ENCODE measurements at regions not wholly inside any gene's neighbourhood (a gene's known extent, or its start where the extent isn't known, plus 50 kb on each side); places are given as distances from the start of the nearest gene placed in this dataset.
"Not testable (repeated sequence)": the region's sequence is repeated elsewhere in the genome, so short reads cannot be mapped to it uniquely, and the experiment has no call there.

DNA sequence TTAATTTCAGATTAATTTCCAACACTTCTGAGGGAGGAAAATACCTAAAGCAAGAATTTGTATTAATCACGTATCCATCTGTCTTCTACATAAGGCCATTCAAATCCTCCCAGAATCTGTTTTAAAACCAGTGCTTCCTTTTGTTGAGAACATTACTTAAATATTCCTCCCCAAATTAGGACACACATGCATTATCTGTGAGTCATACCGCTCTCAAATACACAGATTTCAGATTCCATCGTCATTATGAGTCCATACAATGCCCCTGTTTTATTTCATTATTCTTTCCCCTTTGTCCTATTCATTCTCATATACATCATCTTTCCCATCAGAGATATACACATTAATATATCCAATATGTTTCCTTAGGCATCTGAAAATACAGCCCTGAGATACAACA, 57.3 kb upstream of the PRSS12 start:
- DNase-seq: peak; percentile 15
- peak overlapping the region; percentile 73 to 75; a peak in 3 of 4 replicates for H3K27ac ChIP-seq (ENCODE audit: low read depth in 2 of 2, low read length in 1 of 2)
- H4K20me1 ChIP-seq (ENCODE audit: insufficient read depth): no peaks in the 10 kb centered on the region
- peak overlapping the region; percentile 22; the same call in 1 of the 2 replicates for H3K9ac ChIP-seq
- no peaks in the 10 kb centered on the region for H3K79me2 ChIP-seq (ENCODE audit: insufficient read depth)
- H3F3A ChIP-seq (replicated peaks; ENCODE audit: insufficient read depth): peaks cover 8% of the 10 kb centered on the region
- POLR2A ChIA-PET: no interaction called here
- 5% methylated on average over 3 of the region's 3 CpGs for WGBS (ENCODE audit: low lambda C conversion rate)
- no peaks in the 10 kb centered on the region for H3K36me3 ChIP-seq (replicated peaks in 1 of 2; ENCODE audit: control insufficient read depth in 1 of 2, insufficient read depth in 2 of 2, low read length in 1 of 2)
- TF ChIP-seq, protein P1, sequence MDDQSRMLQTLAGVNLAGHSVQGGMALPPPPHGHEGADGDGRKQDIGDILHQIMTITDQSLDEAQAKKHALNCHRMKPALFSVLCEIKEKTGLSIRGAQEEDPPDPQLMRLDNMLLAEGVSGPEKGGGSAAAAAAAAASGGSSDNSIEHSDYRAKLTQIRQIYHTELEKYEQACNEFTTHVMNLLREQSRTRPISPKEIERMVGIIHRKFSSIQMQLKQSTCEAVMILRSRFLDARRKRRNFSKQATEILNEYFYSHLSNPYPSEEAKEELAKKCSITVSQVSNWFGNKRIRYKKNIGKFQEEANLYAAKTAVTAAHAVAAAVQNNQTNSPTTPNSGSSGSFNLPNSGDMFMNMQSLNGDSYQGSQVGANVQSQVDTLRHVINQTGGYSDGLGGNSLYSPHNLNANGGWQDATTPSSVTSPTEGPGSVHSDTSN (IDR thresholded peaks at IDR 0.05): peak; percentile 57
- TF ChIP-seq USF1 (IDR thresholded peaks at IDR 0.05; ENCODE audit: borderline replicate concordance, low read depth) (no peak), SIN3A (IDR thresholded peaks at IDR 0.05; ENCODE audit: borderline replicate concordance, low read depth, low read length) (no peak), FOXM1 (IDR thresholded peaks at IDR 0.05; ENCODE audit: low read depth) (no peak), TEAD4 (IDR thresholded peaks at IDR 0.05; ENCODE audit: borderline replicate concordance, insufficient read depth) (0 out of 2 replicates have a peak, but pooled peaks have one; percentile 38), JUND (IDR thresholded peaks at IDR 0.05) (peak; percentile 70), TCF12 (IDR thresholded peaks at IDR 0.05) (peak; percentile 88), FOSL2 (IDR thresholded peaks at IDR 0.05; ENCODE audit: borderline replicate concordance, low read depth) (peak; percentile 77; the same call in 1 of the 2 replicates), CTCF (IDR thresholded peaks at IDR 0.05) (no peak), EP300 (IDR thresholded peaks at IDR 0.05; ENCODE audit: borderline replicate concordance in 1 of 2, low read depth in 1 of 2, low read length in 1 of 2) (peak in 1 of 2 experiments; percentile 62; a peak in 1 of 4 replicates), RXRA (IDR thresholded peaks at IDR 0.05; ENCODE audit: borderline replicate concordance, low read depth) (no peak)
- TF ChIP-seq, protein P2, sequence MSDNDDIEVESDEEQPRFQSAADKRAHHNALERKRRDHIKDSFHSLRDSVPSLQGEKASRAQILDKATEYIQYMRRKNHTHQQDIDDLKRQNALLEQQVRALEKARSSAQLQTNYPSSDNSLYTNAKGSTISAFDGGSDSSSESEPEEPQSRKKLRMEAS (IDR thresholded peaks at IDR 0.05; ENCODE audit: low read depth): no peak
- peak overlapping the region; percentile 33; the same call in 1 of the 2 replicates for H2AFZ ChIP-seq (ENCODE audit: low read depth)
- H3K4me1 ChIP-seq (ENCODE audit: control insufficient read depth in 1 of 2, insufficient read depth in 2 of 2, low read depth in 1 of 2, low read length in 1 of 2): peaks cover 3 to 4% of the 10 kb centered on the region in 2 experiments; a peak in 1 of 4 replicates
- peak overlapping the region; percentile 45 for H3K4me2 ChIP-seq
- H3K4me3 ChIP-seq (ENCODE audit: low read depth in 2 of 2, low read length in 1 of 2): no peak overlapping the region
- CTCF ChIA-PET: interaction anchor here (1.1 to 1.7 kb wide), 2 partner anchors 14 to 57 kb away, joined by 4 to 5 read pairs; partner anchors contain the start of gene PRSS12
- H3K9me2 ChIP-seq: no peaks in the 10 kb centered on the region
- H3K9me3 ChIP-seq: no peaks in the 10 kb centered on the region
- H3K27me3 ChIP-seq (ENCODE audit: insufficient read depth): no peaks in the 10 kb centered on the region

DNA sequence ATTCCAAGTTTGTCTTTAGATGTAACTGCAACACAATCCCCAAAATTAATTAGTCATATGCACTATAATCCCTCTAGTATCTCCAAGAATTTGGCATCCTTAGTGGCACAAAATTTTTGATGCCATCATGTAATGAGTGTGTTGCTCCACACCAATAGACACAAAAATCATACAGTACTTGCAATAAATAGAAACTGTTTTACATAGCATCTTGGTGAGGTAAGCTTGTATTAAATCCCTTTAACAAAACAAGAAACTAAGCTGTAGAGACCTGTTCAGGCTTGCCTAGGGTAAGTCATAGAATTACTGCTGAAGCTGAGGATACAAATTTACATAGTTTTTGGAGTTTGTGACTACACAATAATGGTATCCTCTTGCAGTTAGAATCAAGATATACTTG, 64.5 kb upstream of the PRSS12 start:
- TF ChIP-seq FOSL2 (IDR thresholded peaks at IDR 0.05; ENCODE audit: borderline replicate concordance, low read depth) (peak; percentile 25; the same call in 1 of the 2 replicates), SMC3 (IDR thresholded peaks at IDR 0.05; ENCODE audit: low read depth, low read length) (no peak), JUND (IDR thresholded peaks at IDR 0.05) (peak; percentile 31; the same call in 1 of the 2 replicates)
- no peaks in the 10 kb centered on the region for H3F3A ChIP-seq (replicated peaks; ENCODE audit: insufficient read depth)
- no peak overlapping the region for H3K9ac ChIP-seq
- peak overlapping the region; percentile 28 to 60; a peak in 2 of 4 replicates for H3K27ac ChIP-seq (ENCODE audit: low read depth in 2 of 2, low read length in 1 of 2)
- H3K27me3 ChIP-seq (ENCODE audit: insufficient read depth): no peaks in the 10 kb centered on the region
- CTCF ChIA-PET: no interaction called here
- H4K20me1 ChIP-seq (ENCODE audit: insufficient read depth): no peaks in the 10 kb centered on the region
- H3K36me3 ChIP-seq (replicated peaks in 1 of 2; ENCODE audit: control insufficient read depth in 1 of 2, insufficient read depth in 2 of 2, low read length in 1 of 2): no peaks in the 10 kb centered on the region
- H3K4me2 ChIP-seq: no peak overlapping the region
- POLR2A ChIA-PET: no interaction called here
- H3K9me3 ChIP-seq: no peaks in the 10 kb centered on the region
- H3K79me2 ChIP-seq (ENCODE audit: insufficient read depth): no peaks in the 10 kb centered on the region
- H3K4me3 ChIP-seq (ENCODE audit: low read depth in 2 of 2, low read length in 1 of 2): no peak overlapping the region
- H2AFZ ChIP-seq (ENCODE audit: low read depth): 0 out of 2 replicates have a peak overlapping the region, but pooled peaks have one; percentile 0
- no peaks in the 10 kb centered on the region for H3K9me2 ChIP-seq
- peaks cover 0 to 11% of the 10 kb centered on the region in 2 experiments; a peak in 1 of 4 replicates for H3K4me1 ChIP-seq (ENCODE audit: control insufficient read depth in 1 of 2, insufficient read depth in 2 of 2, low read depth in 1 of 2, low read length in 1 of 2)
- DNase-seq: no peak

- CTCF ChIA-PET; H3K9me2 ChIP-seq; H3K27me3 ChIP-seq (ENCODE audit: insufficient read depth); H3K79me2 ChIP-seq (ENCODE audit: insufficient read depth); H4K20me1 ChIP-seq (ENCODE audit: insufficient read depth); H3K36me3 ChIP-seq (replicated peaks in 1 of 2; ENCODE audit: control insufficient read depth in 1 of 2, insufficient read depth in 2 of 2, low read length in 1 of 2); POLR2A ChIA-PET; H3F3A ChIP-seq (replicated peaks; ENCODE audit: insufficient read depth); DNase-seq; H3K9ac ChIP-seq; H3K4me2 ChIP-seq; H3K4me3 ChIP-seq (ENCODE audit: low read depth in 2 of 2, low read length in 1 of 2); H3K9me3 ChIP-seq; H2AFZ ChIP-seq (ENCODE audit: low read depth): not testable (repeated sequence)
- Histone ChIP-seq H3K4me1 (ENCODE audit: control insufficient read depth in 1 of 2, insufficient read depth in 2 of 2, low read depth in 1 of 2, low read length in 1 of 2) (peaks cover 0 to 11% of the 10 kb centered on the region in 2 experiments; a peak in 1 of 4 replicates), H3K27ac (ENCODE audit: low read depth in 2 of 2, low read length in 1 of 2) (peak overlapping the region; percentile 28 to 60; a peak in 2 of 4 replicates)
- 97% methylated on average over 5 of the region's 5 CpGs for whole genome bisulfite sequencing (ENCODE audit: low lambda C conversion rate)
These were observed 65.0 kb upstream of the PRSS12 start for GRCh38 chr4:118417800-118418199.

DNA sequence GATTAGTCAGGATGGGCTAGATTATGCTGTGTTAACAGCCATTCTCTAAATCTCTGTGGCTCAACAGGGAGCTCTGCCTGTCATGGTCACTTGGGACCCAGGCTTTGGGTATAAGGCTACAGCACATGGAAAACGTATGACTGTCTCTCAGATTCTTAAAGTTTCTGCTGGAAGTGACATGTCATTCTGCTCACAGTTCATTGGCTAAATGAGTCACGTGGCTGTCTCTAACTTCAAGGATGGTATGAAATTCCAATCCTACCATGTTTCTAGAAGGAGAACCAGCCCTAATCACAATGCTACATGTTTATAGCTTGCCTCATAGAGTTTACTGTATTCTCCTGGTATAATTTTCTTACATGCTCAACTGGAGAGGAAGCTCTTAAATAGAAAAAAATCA, 65.6 kb upstream of the PRSS12 start:
- DNase-seq; H3K4me2 ChIP-seq; H3K9me2 ChIP-seq; H3K27ac ChIP-seq (ENCODE audit: low read depth in 2 of 2, low read length in 1 of 2); H3K9ac ChIP-seq; H3K9me3 ChIP-seq; CTCF ChIA-PET; H4K20me1 ChIP-seq (ENCODE audit: insufficient read depth); H3K4me3 ChIP-seq (ENCODE audit: low read depth in 2 of 2, low read length in 1 of 2); H3K79me2 ChIP-seq (ENCODE audit: insufficient read depth); H3F3A ChIP-seq (replicated peaks; ENCODE audit: insufficient read depth); H2AFZ ChIP-seq (ENCODE audit: low read depth); H3K36me3 ChIP-seq (replicated peaks in 1 of 2; ENCODE audit: control insufficient read depth in 1 of 2, insufficient read depth in 2 of 2, low read length in 1 of 2); POLR2A ChIA-PET; H3K27me3 ChIP-seq (ENCODE audit: insufficient read depth): not testable (repeated sequence)
- WGBS (ENCODE audit: low lambda C conversion rate): 79% methylated on average over 2 of the region's 2 CpGs
- peaks cover 0 to 11% of the 10 kb centered on the region in 2 experiments; a peak in 1 of 4 replicates for H3K4me1 ChIP-seq (ENCODE audit: control insufficient read depth in 1 of 2, insufficient read depth in 2 of 2, low read depth in 1 of 2, low read length in 1 of 2)

All from SK-N-SH (cell line).